GM12878 (cell line): ENCODE measurements at regions not wholly inside any gene's neighbourhood (a gene's known extent, or its start where the extent isn't known, plus 50 kb on each side); places are given as distances from the start of the nearest gene placed in this dataset.

ENCODE experiments used
- ATAC-seq: fragments of 200-7000 bp; cut with Tn5 transposase; 3 replicates; pipeline ENCODE4 v1.9.1; 2020; ENCODE audit warnings: mild to moderate bottlenecking, moderate library complexity
- BruUV-seq: library from RNA; stranded (reverse); fragments of 400-500 nt; replicated peaks from 2 replicates; lab custom pipeline; 2021; lab: Mats Ljungman, UMichigan
- CTCF ChIA-PET: fragments of 300-600 bp; sonication (Branson Sonifier 250); formaldehyde crosslinking; extraction: SDS; loops from one replicate; lab custom pipeline; 2021; ENCODE audit warnings: inconsistent platforms; lab: Yijun Ruan, JAX
- POLR2A ChIA-PET: fragments of 350-600 bp; formaldehyde crosslinking; extraction: SDS; loops from one replicate; lab custom pipeline; 2021; ENCODE audit warnings: inconsistent platforms; lab: Charles Lee
- RAD21 ChIA-PET: fragments of 300-600 bp; sonication (Branson Sonifier 250); formaldehyde crosslinking; loops from one replicate; lab custom pipeline; 2023; ENCODE audit warnings: antibody characterized with exemption; ENCODE audit not compliant: unreplicated experiment; lab: Charles Lee
- SMC1A ChIA-PET: fragments of 300-600 bp; sonication (Branson Sonifier 250); formaldehyde crosslinking; loops from one replicate; lab custom pipeline; 2023; ENCODE audit not compliant: unreplicated experiment, uncharacterized antibody; lab: Charles Lee
- DNase-seq: peaks from one replicate; pipeline ENCODE4 v3.0.0-alpha.2; 2011; ENCODE audit warnings: low read depth, low spot score
- FAIRE-seq: peaks from 3 replicates; lab custom pipeline; 2011; peaks lifted over from hg19 to GRCh38; lab: Jason Lieb, UNC
- H2AFZ ChIP-seq: 2 replicates; pipeline ENCODE4 v1.6.0; 2011; ENCODE audit warnings: low read depth, low read length, control low read depth; ENCODE audit not compliant: control insufficient read depth
- H3K27ac ChIP-seq: 2 replicates; pipeline ENCODE4 v1.5.1; 2011; ENCODE audit warnings: control low read depth; ENCODE audit not compliant: control insufficient read depth, insufficient read depth
- H3K27me3 ChIP-seq, 2 experiments: replicated peaks in 1 of 2; 2 replicates each; pipeline versions ENCODE4 v1.6.0 to v1.6.1; 2011; ENCODE audit warnings: low read length in 1 of 2; ENCODE audit not compliant: control insufficient read depth in 2 of 2, insufficient read depth in 2 of 2
- H3K36me3 ChIP-seq, 2 experiments: 2 replicates each; pipeline ENCODE4 v1.5.1; 2011; ENCODE audit warnings: low read length in 1 of 2; ENCODE audit not compliant: control insufficient read depth in 2 of 2, insufficient read depth in 2 of 2
- H3K4me1 ChIP-seq: 2 replicates; pipeline ENCODE4 v1.6.1; 2011; ENCODE audit warnings: mild to moderate bottlenecking, low read length, moderate library complexity, mixed read lengths; ENCODE audit not compliant: control insufficient read depth, insufficient read depth
- H3K4me2 ChIP-seq: 2 replicates; pipeline ENCODE4 v1.6.0; 2011; ENCODE audit warnings: control low read depth; ENCODE audit not compliant: control insufficient read depth, insufficient read depth
- H3K4me3 ChIP-seq: fragments of 200-600 bp; sonication (generic); 2 replicates; pipeline ENCODE4 v1.5.1; 2016
- H3K79me2 ChIP-seq: 2 replicates; pipeline ENCODE4 v1.6.0; 2011; ENCODE audit warnings: low read length; ENCODE audit not compliant: control insufficient read depth, insufficient read depth
- H3K9ac ChIP-seq: 2 replicates; pipeline ENCODE4 v1.8.0; 2011; ENCODE audit warnings: low read length, control low read depth, mixed read lengths; ENCODE audit not compliant: control insufficient read depth, insufficient read depth
- H3K9me3 ChIP-seq: replicated peaks from 3 replicates; pipeline ENCODE4 v1.5.1; 2011; ENCODE audit warnings: mild to moderate bottlenecking, low read length; ENCODE audit not compliant: control insufficient read depth, insufficient read depth
- H4K20me1 ChIP-seq: 2 replicates; pipeline ENCODE4 v1.6.0; 2011; ENCODE audit not compliant: control insufficient read depth, insufficient read depth
- EZH2 ChIP-seq: IDR thresholded peaks from 2 replicates; pipeline ENCODE4 v1.6.1; 2012; ENCODE audit warnings: low read depth, mild to moderate bottlenecking, control low read depth, inconsistent platforms, low read length, borderline replicate concordance; ENCODE audit not compliant: control insufficient read depth
- GABPA ChIP-seq: IDR thresholded peaks from 2 replicates; pipeline ENCODE4 v1.6.1; 2014; ENCODE audit warnings: antibody characterized with exemption, low read depth, mild to moderate bottlenecking, inconsistent platforms
- HCFC1 ChIP-seq: fragments of 150-350 bp; IDR thresholded peaks from 2 replicates; pipeline ENCODE4 v1.6.1; 2014; ENCODE audit warnings: low read length
- JUNB ChIP-seq: IDR thresholded peaks from 2 replicates; pipeline ENCODE4 v1.6.1; 2016; ENCODE audit warnings: antibody characterized with exemption, mild to moderate bottlenecking
- JUND ChIP-seq: IDR thresholded peaks from 2 replicates; pipeline ENCODE4 v1.6.1; 2012; ENCODE audit warnings: low read depth, mild to moderate bottlenecking, low read length, improper control_type of control experiment, moderate library complexity
- MEF2B ChIP-seq: fragments of 450-650 bp; IDR thresholded peaks from 2 replicates; pipeline ENCODE4 v1.6.1; 2018; ENCODE audit warnings: mild to moderate bottlenecking, moderate library complexity; ENCODE audit not compliant: partially characterized antibody, poor library complexity, severe bottlenecking
- MXI1 ChIP-seq: fragments of 150-350 bp; IDR thresholded peaks from 2 replicates; pipeline ENCODE4 v1.6.1; 2011; ENCODE audit warnings: low read depth, mild to moderate bottlenecking, inconsistent platforms, low read length, improper control_type of control experiment
- NFYA ChIP-seq: IDR thresholded peaks from 2 replicates; pipeline ENCODE4 v1.6.1; 2011; ENCODE audit warnings: low read depth, mild to moderate bottlenecking, low read length, improper control_type of control experiment, borderline replicate concordance
- NRF1 ChIP-seq: conservative IDR thresholded peaks from 2 replicates; pipeline ENCODE4 v1.6.1; 2011; ENCODE audit warnings: mild to moderate bottlenecking, low read depth, low read length, improper control_type of control experiment
- RFX5 ChIP-seq: IDR thresholded peaks from 2 replicates; pipeline ENCODE4 v1.6.1; 2011; ENCODE audit warnings: low read depth, low read length, improper control_type of control experiment
- SIN3A ChIP-seq: IDR thresholded peaks from 2 replicates; pipeline ENCODE4 v1.6.1; 2012; ENCODE audit warnings: low read depth, low read length, improper control_type of control experiment
- SMC3 ChIP-seq: IDR thresholded peaks from 2 replicates; pipeline ENCODE4 v1.6.1; 2011; ENCODE audit warnings: low read length, improper control_type of control experiment, borderline replicate concordance
- SRF ChIP-seq, 2 experiments: IDR thresholded peaks; 2 replicates each; pipeline ENCODE4 v1.6.1; 2011; ENCODE audit warnings: low read depth in 2 of 2, low read length in 2 of 2, mild to moderate bottlenecking in 1 of 2, moderate library complexity in 1 of 2
- WGBS: methylation state at CpG from one replicate; pipeline ENCODE4 v1.1.6; 2016; ENCODE audit warnings: low lambda C conversion rate; ENCODE audit not compliant: insufficient replicate concordance, insufficient coverage; ENCODE audit errors: missing lambda C conversion rate; 5-methylcytosine and 5-hydroxymethylcytosine counted together
- in situ Hi-C: fragments of 300-500 bp; cut with MboI; formaldehyde crosslinking; loops from 9 replicates; pipeline ENCODE4 v1.14.3; 2018; ENCODE audit warnings: mixed read lengths
- intact Hi-C: fragments of 100-400 bp; cut with micrococcal nuclease; formaldehyde crosslinking; loops from one replicate; pipeline ENCODE4 v1.14.2; 2022; ENCODE audit not compliant: unreplicated experiment
- TF ChIP-seq, protein P1 (sequence below): fragments of 450-650 bp; IDR thresholded peaks from 2 replicates; pipeline ENCODE4 v1.6.1; 2017; ENCODE audit warnings: mild to moderate bottlenecking, moderate library complexity
- TF ChIP-seq, protein P2 (sequence below): fragments of 150-350 bp; IDR thresholded peaks from 2 replicates; pipeline ENCODE4 v1.6.1; 2016; ENCODE audit warnings: low read depth, low read length
- TF ChIP-seq, protein P3 (sequence below): fragments of 450-650 bp; IDR thresholded peaks from 2 replicates; pipeline ENCODE4 v1.6.1; 2018; ENCODE audit warnings: borderline replicate concordance, mild to moderate bottlenecking; ENCODE audit not compliant: partially characterized antibody

DNA sequence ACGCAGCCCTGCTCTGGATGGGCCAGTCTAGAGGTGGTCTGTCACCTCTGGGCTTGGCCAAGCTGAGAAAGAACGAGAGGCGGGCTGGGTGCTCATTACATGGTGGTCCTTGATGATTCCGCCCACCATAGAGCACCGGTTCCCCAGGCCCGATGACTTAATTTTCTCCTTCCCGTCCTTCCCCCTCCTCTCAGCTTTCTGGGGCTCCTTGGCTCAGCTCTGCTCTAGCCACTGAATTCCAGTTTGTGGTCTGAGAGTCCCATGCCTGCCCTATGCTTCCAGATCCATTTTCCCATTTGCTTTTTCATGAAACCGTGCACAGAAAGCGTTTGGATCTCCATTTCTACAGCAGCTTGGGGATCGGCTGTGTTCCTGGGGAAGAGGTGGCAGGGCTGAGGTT is 318.5 kb upstream of the C1orf174 start:
- H3K4me3 ChIP-seq = no peak overlapping the region
- H3K79me2 ChIP-seq = no peaks in the 10 kb centered on the region
- no peaks in the 10 kb centered on the region for H3K27me3 ChIP-seq
- H3K4me1 ChIP-seq = no peaks in the 10 kb centered on the region
- no peak overlapping the region for H2AFZ ChIP-seq
- no TSS peak for BruUV-seq
- no peaks in the 10 kb centered on the region; the same call in 2 of the 3 replicates for H3K9me3 ChIP-seq
- no peak overlapping the region for H3K4me2 ChIP-seq
- no peak overlapping the region for H3K27ac ChIP-seq
- FAIRE-seq (no peak), ATAC-seq (no peak), DNase-seq (no peak)
- H3K36me3 ChIP-seq = no peaks in the 10 kb centered on the region
- 37% methylated on average over 10 of the region's 10 CpGs for WGBS
- H4K20me1 ChIP-seq = no peaks in the 10 kb centered on the region
- in situ Hi-C loops (loop anchor here (25.0 kb wide), 1 partner anchor 1531 kb away; no protein-coding TSS in a partner anchor), intact Hi-C loops (no loop called here)
- SMC1A ChIA-PET = no interaction called here
- CTCF ChIA-PET = no interaction called here
- RAD21 ChIA-PET = no interaction called here
- POLR2A ChIA-PET = no interaction called here
- no peak overlapping the region for H3K9ac ChIP-seq
- TF ChIP-seq, protein P1, sequence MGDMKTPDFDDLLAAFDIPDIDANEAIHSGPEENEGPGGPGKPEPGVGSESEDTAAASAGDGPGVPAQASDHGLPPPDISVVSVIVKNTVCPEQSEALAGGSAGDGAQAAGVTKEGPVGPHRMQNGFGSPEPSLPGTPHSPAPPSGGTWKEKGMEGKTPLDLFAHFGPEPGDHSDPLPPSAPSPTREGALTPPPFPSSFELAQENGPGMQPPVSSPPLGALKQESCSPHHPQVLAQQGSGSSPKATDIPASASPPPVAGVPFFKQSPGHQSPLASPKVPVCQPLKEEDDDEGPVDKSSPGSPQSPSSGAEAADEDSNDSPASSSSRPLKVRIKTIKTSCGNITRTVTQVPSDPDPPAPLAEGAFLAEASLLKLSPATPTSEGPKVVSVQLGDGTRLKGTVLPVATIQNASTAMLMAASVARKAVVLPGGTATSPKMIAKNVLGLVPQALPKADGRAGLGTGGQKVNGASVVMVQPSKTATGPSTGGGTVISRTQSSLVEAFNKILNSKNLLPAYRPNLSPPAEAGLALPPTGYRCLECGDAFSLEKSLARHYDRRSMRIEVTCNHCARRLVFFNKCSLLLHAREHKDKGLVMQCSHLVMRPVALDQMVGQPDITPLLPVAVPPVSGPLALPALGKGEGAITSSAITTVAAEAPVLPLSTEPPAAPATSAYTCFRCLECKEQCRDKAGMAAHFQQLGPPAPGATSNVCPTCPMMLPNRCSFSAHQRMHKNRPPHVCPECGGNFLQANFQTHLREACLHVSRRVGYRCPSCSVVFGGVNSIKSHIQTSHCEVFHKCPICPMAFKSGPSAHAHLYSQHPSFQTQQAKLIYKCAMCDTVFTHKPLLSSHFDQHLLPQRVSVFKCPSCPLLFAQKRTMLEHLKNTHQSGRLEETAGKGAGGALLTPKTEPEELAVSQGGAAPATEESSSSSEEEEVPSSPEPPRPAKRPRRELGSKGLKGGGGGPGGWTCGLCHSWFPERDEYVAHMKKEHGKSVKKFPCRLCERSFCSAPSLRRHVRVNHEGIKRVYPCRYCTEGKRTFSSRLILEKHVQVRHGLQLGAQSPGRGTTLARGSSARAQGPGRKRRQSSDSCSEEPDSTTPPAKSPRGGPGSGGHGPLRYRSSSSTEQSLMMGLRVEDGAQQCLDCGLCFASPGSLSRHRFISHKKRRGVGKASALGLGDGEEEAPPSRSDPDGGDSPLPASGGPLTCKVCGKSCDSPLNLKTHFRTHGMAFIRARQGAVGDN = no peak
- TF ChIP-seq HCFC1 = no peak
- TF ChIP-seq JUNB = no peak
- no peak for TF ChIP-seq JUND
- no peak for TF ChIP-seq NFYA
- TF ChIP-seq, protein P2, sequence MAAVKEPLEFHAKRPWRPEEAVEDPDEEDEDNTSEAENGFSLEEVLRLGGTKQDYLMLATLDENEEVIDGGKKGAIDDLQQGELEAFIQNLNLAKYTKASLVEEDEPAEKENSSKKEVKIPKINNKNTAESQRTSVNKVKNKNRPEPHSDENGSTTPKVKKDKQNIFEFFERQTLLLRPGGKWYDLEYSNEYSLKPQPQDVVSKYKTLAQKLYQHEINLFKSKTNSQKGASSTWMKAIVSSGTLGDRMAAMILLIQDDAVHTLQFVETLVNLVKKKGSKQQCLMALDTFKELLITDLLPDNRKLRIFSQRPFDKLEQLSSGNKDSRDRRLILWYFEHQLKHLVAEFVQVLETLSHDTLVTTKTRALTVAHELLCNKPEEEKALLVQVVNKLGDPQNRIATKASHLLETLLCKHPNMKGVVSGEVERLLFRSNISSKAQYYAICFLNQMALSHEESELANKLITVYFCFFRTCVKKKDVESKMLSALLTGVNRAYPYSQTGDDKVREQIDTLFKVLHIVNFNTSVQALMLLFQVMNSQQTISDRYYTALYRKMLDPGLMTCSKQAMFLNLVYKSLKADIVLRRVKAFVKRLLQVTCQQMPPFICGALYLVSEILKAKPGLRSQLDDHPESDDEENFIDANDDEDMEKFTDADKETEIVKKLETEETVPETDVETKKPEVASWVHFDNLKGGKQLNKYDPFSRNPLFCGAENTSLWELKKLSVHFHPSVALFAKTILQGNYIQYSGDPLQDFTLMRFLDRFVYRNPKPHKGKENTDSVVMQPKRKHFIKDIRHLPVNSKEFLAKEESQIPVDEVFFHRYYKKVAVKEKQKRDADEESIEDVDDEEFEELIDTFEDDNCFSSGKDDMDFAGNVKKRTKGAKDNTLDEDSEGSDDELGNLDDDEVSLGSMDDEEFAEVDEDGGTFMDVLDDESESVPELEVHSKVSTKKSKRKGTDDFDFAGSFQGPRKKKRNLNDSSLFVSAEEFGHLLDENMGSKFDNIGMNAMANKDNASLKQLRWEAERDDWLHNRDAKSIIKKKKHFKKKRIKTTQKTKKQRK = no peak
- no peak for TF ChIP-seq NRF1
- no peak for TF ChIP-seq RFX5
- TF ChIP-seq MXI1 = no peak
- no peak for TF ChIP-seq MEF2B
- TF ChIP-seq GABPA = no peak
- no peak for TF ChIP-seq SMC3
- TF ChIP-seq EZH2 = no peak
- TF ChIP-seq SRF (IDR thresholded peaks at IDR 0.05; ENCODE audit: low read depth in 2 of 2, low read length in 2 of 2) = no peak
- no peak for TF ChIP-seq SIN3A
- TF ChIP-seq, protein P3, sequence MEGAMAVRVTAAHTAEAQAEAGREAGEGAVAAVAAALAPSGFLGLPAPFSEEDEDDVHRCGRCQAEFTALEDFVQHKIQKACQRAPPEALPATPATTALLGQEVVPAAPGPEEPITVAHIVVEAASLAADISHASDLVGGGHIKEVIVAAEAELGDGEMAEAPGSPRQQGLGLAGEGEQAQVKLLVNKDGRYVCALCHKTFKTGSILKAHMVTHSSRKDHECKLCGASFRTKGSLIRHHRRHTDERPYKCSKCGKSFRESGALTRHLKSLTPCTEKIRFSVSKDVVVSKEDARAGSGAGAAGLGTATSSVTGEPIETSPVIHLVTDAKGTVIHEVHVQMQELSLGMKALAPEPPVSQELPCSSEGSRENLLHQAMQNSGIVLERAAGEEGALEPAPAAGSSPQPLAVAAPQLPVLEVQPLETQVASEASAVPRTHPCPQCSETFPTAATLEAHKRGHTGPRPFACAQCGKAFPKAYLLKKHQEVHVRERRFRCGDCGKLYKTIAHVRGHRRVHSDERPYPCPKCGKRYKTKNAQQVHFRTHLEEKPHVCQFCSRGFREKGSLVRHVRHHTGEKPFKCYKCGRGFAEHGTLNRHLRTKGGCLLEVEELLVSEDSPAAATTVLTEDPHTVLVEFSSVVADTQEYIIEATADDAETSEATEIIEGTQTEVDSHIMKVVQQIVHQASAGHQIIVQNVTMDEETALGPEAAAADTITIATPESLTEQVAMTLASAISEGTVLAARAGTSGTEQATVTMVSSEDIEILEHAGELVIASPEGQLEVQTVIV = no peak
